Liver (tissue), 3 donors: ENCODE measurements at regions not wholly inside any gene's neighbourhood (a gene's known extent, or its start where the extent isn't known, plus 50 kb on each side); places are given as distances from the start of the nearest gene placed in this dataset.

Experiments
- EGR1 ChIP-seq, 2 donors: IDR thresholded peaks; 2 replicates each; pipeline ENCODE4 v1.6.1; 2016 to 2018; ENCODE audit warnings: antibody characterized with exemption in 2 of 2, low read depth in 2 of 2
- HNF4G ChIP-seq: IDR thresholded peaks from 2 replicates; pipeline ENCODE4 v1.6.1; 2016; ENCODE audit warnings: antibody characterized with exemption
- RAD21 ChIP-seq, 2 donors: IDR thresholded peaks; 2 replicates each; pipeline ENCODE4 v1.6.1; 2016; ENCODE audit warnings: antibody characterized with exemption in 2 of 2, mild to moderate bottlenecking in 2 of 2
- YY1 ChIP-seq: IDR thresholded peaks from 2 replicates; pipeline ENCODE4 v1.6.1; 2016; ENCODE audit warnings: antibody characterized with exemption, mild to moderate bottlenecking
- TF ChIP-seq, protein P1 (sequence below): fragments of 150-350 bp; IDR thresholded peaks from 2 replicates; pipeline ENCODE4 v1.5.1; 2017; ENCODE audit warnings: improper control_type of control experiment, low read depth, low read length; ENCODE audit not compliant: missing input control
- TF ChIP-seq, protein P2 (sequence below): IDR thresholded peaks from 2 replicates; pipeline ENCODE4 v1.6.1; 2016; ENCODE audit warnings: antibody characterized with exemption, mild to moderate bottlenecking
- donor health status: healthy.
- donor health status: healthy.

DNA sequence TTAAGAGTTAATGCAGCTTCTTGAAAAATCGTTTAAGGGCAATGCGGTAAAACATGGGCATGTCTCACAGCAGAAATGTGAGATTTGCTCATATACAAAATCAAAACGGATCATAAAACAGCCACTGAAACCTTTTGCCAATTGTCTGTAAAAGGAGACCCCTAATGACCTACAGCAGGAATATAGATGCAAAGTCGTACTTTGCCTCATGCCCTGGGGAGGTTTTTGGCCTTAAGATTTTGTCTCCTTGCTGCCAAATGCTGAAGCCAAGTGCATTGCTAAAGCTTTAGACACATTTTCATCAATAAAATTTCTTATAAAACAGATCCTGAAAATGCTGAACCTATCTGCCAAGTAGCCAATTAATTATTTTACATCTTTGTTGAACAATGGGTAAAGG, 226.9 kb downstream of the TGFB2 start:
- TF ChIP-seq, protein P1, sequence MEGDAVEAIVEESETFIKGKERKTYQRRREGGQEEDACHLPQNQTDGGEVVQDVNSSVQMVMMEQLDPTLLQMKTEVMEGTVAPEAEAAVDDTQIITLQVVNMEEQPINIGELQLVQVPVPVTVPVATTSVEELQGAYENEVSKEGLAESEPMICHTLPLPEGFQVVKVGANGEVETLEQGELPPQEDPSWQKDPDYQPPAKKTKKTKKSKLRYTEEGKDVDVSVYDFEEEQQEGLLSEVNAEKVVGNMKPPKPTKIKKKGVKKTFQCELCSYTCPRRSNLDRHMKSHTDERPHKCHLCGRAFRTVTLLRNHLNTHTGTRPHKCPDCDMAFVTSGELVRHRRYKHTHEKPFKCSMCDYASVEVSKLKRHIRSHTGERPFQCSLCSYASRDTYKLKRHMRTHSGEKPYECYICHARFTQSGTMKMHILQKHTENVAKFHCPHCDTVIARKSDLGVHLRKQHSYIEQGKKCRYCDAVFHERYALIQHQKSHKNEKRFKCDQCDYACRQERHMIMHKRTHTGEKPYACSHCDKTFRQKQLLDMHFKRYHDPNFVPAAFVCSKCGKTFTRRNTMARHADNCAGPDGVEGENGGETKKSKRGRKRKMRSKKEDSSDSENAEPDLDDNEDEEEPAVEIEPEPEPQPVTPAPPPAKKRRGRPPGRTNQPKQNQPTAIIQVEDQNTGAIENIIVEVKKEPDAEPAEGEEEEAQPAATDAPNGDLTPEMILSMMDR, result no peak
- TF ChIP-seq, protein P2, sequence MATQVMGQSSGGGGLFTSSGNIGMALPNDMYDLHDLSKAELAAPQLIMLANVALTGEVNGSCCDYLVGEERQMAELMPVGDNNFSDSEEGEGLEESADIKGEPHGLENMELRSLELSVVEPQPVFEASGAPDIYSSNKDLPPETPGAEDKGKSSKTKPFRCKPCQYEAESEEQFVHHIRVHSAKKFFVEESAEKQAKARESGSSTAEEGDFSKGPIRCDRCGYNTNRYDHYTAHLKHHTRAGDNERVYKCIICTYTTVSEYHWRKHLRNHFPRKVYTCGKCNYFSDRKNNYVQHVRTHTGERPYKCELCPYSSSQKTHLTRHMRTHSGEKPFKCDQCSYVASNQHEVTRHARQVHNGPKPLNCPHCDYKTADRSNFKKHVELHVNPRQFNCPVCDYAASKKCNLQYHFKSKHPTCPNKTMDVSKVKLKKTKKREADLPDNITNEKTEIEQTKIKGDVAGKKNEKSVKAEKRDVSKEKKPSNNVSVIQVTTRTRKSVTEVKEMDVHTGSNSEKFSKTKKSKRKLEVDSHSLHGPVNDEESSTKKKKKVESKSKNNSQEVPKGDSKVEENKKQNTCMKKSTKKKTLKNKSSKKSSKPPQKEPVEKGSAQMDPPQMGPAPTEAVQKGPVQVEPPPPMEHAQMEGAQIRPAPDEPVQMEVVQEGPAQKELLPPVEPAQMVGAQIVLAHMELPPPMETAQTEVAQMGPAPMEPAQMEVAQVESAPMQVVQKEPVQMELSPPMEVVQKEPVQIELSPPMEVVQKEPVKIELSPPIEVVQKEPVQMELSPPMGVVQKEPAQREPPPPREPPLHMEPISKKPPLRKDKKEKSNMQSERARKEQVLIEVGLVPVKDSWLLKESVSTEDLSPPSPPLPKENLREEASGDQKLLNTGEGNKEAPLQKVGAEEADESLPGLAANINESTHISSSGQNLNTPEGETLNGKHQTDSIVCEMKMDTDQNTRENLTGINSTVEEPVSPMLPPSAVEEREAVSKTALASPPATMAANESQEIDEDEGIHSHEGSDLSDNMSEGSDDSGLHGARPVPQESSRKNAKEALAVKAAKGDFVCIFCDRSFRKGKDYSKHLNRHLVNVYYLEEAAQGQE, result no peak
- TF ChIP-seq YY1 (no peak), HNF4G (no peak), RAD21 (IDR thresholded peaks at IDR 0.05) (no peak), EGR1 (IDR thresholded peaks at IDR 0.05; ENCODE audit: low read depth in 2 of 2) (no peak)
